ENCODE measurements at regions not wholly inside any gene's neighbourhood (a gene's known extent, or its start where the extent isn't known, plus 50 kb on each side); places are given as distances from the start of the nearest gene placed in this dataset.

GRCh38 chr10:28386503-28386868 lies 83.6 kb upstream of the MPP7 start:
- no peaks in the 10 kb centered on the region for H3K27me3 ChIP-seq
- intact Hi-C loops (cut with DNase I), result no loop called here
- H3K36me3 ChIP-seq (replicated peaks in 1 of 2; ENCODE audit: insufficient read depth in 1 of 2, low read depth in 2 of 2), result no peaks in the 10 kb centered on the region
- H3K9me3 ChIP-seq, result no peaks in the 10 kb centered on the region
- DNase-seq (no peak), ATAC-seq (no peak)
- H3K4me3 ChIP-seq, result no peak overlapping the region
- TF ChIP-seq POLR2A (IDR thresholded peaks at IDR 0.05) (no peak), CTCF (IDR thresholded peaks at IDR 0.05) (no peak)
- WGBS, 2 donors, result 63 to 66% methylated on average over 4 of the region's 4 CpGs
- peaks cover 5% of the 10 kb centered on the region for H3K4me1 ChIP-seq
- H3K27ac ChIP-seq, result no peak overlapping the region

- no peak overlapping the region for H3K27ac ChIP-seq
- intact Hi-C loops (cut with DNase I), result no loop called here
- ATAC-seq, result no peak
These were observed 84.3 kb upstream of the MPP7 start for GRCh38 chr10:28387140-28387539.

GRCh38 chr10:28391283-28391682 lies 88.4 kb upstream of the MPP7 start:
- H3K27me3 ChIP-seq, result no peaks in the 10 kb centered on the region
- H3K4me3 ChIP-seq, result no peak overlapping the region
- intact Hi-C loops (cut with DNase I), result loop anchor here (10.0 kb wide), 1 partner anchor 946 kb away; no protein-coding TSS in a partner anchor
- ATAC-seq (no peak), DNase-seq (no peak)
- no peaks in the 10 kb centered on the region for H3K36me3 ChIP-seq (replicated peaks in 1 of 2; ENCODE audit: insufficient read depth in 1 of 2, low read depth in 2 of 2)
- 76 to 77% methylated on average over 5 of the region's 5 CpGs for WGBS, 2 donors
- no peaks in the 10 kb centered on the region for H3K9me3 ChIP-seq
- H3K27ac ChIP-seq, result no peak overlapping the region
- no peaks in the 10 kb centered on the region for H3K4me1 ChIP-seq
- TF ChIP-seq CTCF (IDR thresholded peaks at IDR 0.05) (no peak), POLR2A (IDR thresholded peaks at IDR 0.05) (no peak)

More at GRCh38 chr10:28387140-28387539, 84.3 kb upstream of the MPP7 start:
- Histone ChIP-seq H3K9me3 (no peaks in the 10 kb centered on the region), H3K4me1 (peaks cover 2% of the 10 kb centered on the region), H3K36me3 (replicated peaks in 1 of 2; ENCODE audit: insufficient read depth in 1 of 2, low read depth in 2 of 2) (no peaks in the 10 kb centered on the region), H3K4me3 (no peak overlapping the region), H3K27me3 (no peaks in the 10 kb centered on the region)
- no peak for TF ChIP-seq POLR2A (IDR thresholded peaks at IDR 0.05)
- no peak for DNase-seq
- 79 to 87% methylated on average over 7 of the region's 7 CpGs for WGBS, 2 donors

GRCh38 chr10:28393956-28394568 lies 91.2 kb upstream of the MPP7 start:
- Histone ChIP-seq H3K4me3 (no peak overlapping the region), H3K4me1 (no peaks in the 10 kb centered on the region), H3K27me3 (no peaks in the 10 kb centered on the region), H3K36me3 (replicated peaks in 1 of 2; ENCODE audit: insufficient read depth in 1 of 2, low read depth in 2 of 2) (no peaks in the 10 kb centered on the region), H3K9me3 (no peaks in the 10 kb centered on the region), H3K27ac (no peak overlapping the region)
- intact Hi-C loops (cut with DNase I), result loop anchor here (10.0 kb wide), 1 partner anchor 949 kb away; no protein-coding TSS in a partner anchor
- peak; percentile 80 for ATAC-seq
- WGBS, 2 donors, result 10 to 11% methylated on average over 8 of the region's 8 CpGs
- peak; percentile 73 to 89 (median 82) for TF ChIP-seq CTCF (IDR thresholded peaks at IDR 0.05)
- TF ChIP-seq POLR2A (IDR thresholded peaks at IDR 0.05), result no peak
- DNase-seq, result peak; percentile 70 to 76 (median 72)

DNA sequence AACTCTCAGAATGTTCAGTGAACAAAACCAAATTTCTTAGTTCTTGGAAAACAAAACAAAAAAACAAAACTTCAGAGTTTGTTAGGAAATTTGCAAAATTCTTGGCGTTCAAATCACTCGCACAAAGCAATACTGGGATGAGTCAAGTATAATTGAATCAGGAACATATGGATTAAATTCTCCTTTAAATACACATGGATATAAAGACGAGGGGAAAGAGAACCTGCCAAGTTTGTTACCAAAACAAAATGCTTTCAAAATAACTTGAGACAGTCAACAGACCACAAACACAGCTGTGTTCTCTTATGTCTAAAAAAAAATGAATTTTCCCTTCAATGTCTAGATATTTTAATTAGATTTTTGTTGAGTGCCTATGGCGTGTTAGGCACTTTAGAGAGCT lies 93.5 kb upstream of the MPP7 start:
- no peak overlapping the region for H3K27ac ChIP-seq
- no peak for ATAC-seq

More for the DNA sequence above, 93.5 kb upstream of the MPP7 start:
- H3K4me1 ChIP-seq, result no peaks in the 10 kb centered on the region
- no peak for DNase-seq
- 60 to 61% methylated on average over 4 of the region's 4 CpGs for WGBS, 2 donors
- intact Hi-C loops (cut with DNase I), result loop anchor here (10.0 kb wide), 1 partner anchor 952 kb away; no protein-coding TSS in a partner anchor
- no peaks in the 10 kb centered on the region for H3K36me3 ChIP-seq (replicated peaks in 1 of 2; ENCODE audit: insufficient read depth in 1 of 2, low read depth in 2 of 2)
- no peaks in the 10 kb centered on the region for H3K9me3 ChIP-seq
- no peaks in the 10 kb centered on the region for H3K27me3 ChIP-seq
- TF ChIP-seq CTCF (IDR thresholded peaks at IDR 0.05), result no peak
- TF ChIP-seq POLR2A (IDR thresholded peaks at IDR 0.05), result no peak
- H3K4me3 ChIP-seq, result no peak overlapping the region

All from body of pancreas (tissue), 4 donors.